GM12874 (cell line): ENCODE measurements at regions not wholly inside any gene's neighbourhood (a gene's known extent, or its start where the extent isn't known, plus 50 kb on each side); places are given as distances from the start of the nearest gene placed in this dataset.

ENCODE experiments used
- CTCF ChIP-seq: IDR thresholded peaks from 2 replicates; pipeline ENCODE4 v1.5.1; 2011; ENCODE audit warnings: low read depth, mild to moderate bottlenecking, control low read depth, low read length, moderate library complexity; ENCODE audit not compliant: insufficient read depth

- no peak for TF ChIP-seq CTCF
Observed at GRCh38 chr14:22408547-22408946, 180.5 kb downstream of the DAD1 start.

GRCh38 chr14:22407033-22407432 lies 182.0 kb downstream of the DAD1 start:
- TF ChIP-seq CTCF, result no peak

GRCh38 chr14:22405201-22405600 lies 183.8 kb downstream of the DAD1 start:
- TF ChIP-seq CTCF, result no peak

GRCh38 chr14:22403296-22403695 lies 185.7 kb downstream of the DAD1 start:
- no peak for TF ChIP-seq CTCF

- no peak for TF ChIP-seq CTCF
Observed at GRCh38 chr14:22400655-22401259, 188.3 kb downstream of the DAD1 start.

GRCh38 chr14:22399776-22400175 lies 189.2 kb downstream of the DAD1 start:
- no peak for TF ChIP-seq CTCF

GRCh38 chr14:22397221-22397737 lies 191.7 kb downstream of the DAD1 start:
- no peak for TF ChIP-seq CTCF
